IPS-18c (cell line): ENCODE measurements at regions not wholly inside any gene's neighbourhood (a gene's known extent, or its start where the extent isn't known, plus 50 kb on each side); places are given as distances from the start of the nearest gene placed in this dataset.

Experiments used
- H3K4me3 ChIP-seq: 2 replicates; pipeline ENCODE4 v1.7.0; 2013; ENCODE audit warnings: low read depth, mild to moderate bottlenecking, low read length, moderate library complexity; ENCODE audit not compliant: insufficient read depth
- H3K9me3 ChIP-seq: one replicate; pipeline ENCODE4 v1.6.1; 2013; ENCODE audit warnings: mild to moderate bottlenecking, low read length, moderate library complexity; ENCODE audit not compliant: control insufficient read depth, insufficient read depth

GRCh38 chr7:109009636-109010035, 440.0 kb downstream of the DNAJB9 start:
- H3K4me3 ChIP-seq: no peak overlapping the region
- no peaks in the 10 kb centered on the region for H3K9me3 ChIP-seq

DNA sequence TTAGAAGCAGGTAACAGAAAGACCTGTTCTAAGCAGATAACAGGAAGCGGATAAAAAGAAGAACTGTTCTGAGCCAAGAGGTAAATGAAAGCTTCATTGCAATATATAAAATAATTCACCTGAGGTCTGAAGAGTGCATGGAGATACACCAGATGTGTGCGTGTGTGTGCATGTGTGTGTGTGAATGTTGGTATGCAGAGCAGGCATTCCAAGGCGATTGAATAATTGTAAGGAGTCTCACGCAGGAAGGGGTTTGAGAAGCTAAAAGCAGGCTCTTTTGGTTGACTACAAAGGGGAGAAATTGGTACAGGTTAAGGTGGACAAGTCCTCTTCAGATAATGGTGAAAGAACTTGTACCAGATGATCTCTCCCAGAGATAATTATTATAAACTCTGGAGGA, 450.6 kb downstream of the DNAJB9 start:
- Histone ChIP-seq H3K9me3 (no peaks in the 10 kb centered on the region), H3K4me3 (no peak overlapping the region)

DNA sequence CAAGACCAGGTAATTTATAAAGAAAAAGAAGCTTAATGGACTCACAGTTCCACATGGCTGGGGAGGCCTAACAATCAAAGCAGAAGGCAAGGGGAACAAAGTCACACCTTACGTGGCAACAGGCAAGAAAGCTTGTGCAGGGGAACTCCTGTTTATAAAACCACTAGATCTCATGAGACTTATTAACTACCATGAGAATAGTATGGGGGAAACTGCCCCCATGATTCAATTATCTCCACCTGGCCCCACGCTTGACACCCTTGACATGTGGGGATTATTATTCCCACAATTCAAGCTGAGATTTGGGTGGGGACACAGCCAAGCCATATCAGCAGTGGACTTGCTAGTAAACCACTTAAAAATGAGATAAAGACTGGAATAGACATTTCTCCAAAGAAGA, 451.7 kb downstream of the DNAJB9 start:
- H3K9me3 ChIP-seq: no peaks in the 10 kb centered on the region

GRCh38 chr7:109029866-109030265, 460.2 kb downstream of the DNAJB9 start:
- H3K9me3 ChIP-seq: no peaks in the 10 kb centered on the region
- no peak overlapping the region for H3K4me3 ChIP-seq

More for the DNA sequence above, 451.7 kb downstream of the DNAJB9 start:
- H3K4me3 ChIP-seq: no peak overlapping the region

- H3K9me3 ChIP-seq: no peaks in the 10 kb centered on the region
- no peak overlapping the region for H3K4me3 ChIP-seq
These were observed 475.0 kb downstream of the DNAJB9 start for GRCh38 chr7:109044691-109045090.

DNA sequence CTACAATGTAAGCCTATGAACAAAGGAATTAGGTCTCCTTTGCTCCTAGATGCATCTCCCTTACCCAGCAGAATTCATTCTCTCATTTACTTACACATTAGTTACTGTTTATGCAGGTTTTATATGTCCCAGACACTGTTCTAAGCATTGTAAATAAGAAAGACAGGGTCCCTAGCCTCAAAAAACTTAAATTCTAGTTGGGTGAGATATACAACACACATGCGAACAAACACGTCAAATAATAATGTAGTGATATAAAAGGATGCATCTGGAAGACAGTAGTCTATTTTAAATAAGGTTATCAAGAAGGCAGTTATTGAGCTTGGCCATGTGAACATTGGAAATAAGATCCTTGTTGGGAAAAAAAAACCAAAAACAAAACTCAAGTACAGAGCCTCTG, 479.7 kb downstream of the DNAJB9 start:
- no peaks in the 10 kb centered on the region for H3K9me3 ChIP-seq

DNA sequence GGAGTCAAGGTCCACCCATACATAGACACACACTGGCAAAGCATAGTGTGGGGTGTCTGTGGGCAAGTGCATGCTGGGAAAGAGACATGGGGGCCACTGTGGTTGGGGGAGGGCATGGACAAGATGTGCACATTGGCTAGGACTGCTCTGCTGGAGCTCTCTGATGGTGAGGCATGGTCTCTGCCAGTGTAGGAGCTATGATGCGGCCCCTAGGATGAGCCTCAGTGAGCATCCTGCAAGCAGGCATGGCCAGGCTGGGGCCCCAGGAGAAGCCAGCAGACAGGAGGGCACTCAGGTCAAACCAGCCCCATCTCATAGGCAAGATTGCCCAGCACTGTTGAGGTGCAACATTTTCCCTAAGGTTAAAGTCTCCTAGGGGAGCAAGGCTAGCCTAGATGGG, 489.4 kb downstream of the DNAJB9 start:
- H3K9me3 ChIP-seq: no peaks in the 10 kb centered on the region
- H3K4me3 ChIP-seq: no peak overlapping the region

More for the DNA sequence above, 479.7 kb downstream of the DNAJB9 start:
- H3K4me3 ChIP-seq: no peak overlapping the region

DNA sequence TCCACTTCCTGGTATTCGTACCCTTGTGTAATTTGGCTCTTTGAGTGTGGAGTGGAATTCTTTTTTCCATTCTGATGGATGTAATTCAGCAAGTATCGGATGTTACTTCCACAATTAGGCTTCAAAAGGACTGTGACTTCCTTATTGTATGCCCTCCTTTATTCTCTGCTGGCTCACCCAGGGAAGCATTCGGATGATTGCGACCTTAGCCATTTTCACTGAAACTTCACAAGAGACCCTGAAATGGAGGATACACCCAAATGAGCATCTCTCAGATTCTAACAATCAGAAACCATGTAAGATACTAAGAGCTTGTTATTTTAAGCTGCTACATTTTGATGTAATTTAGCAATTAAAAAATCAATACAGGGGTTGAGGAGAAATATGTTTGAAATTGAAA, 493.1 kb downstream of the DNAJB9 start:
- Histone ChIP-seq H3K4me3 (no peak overlapping the region), H3K9me3 (no peaks in the 10 kb centered on the region)

GRCh38 chr7:109073543-109073942, 503.9 kb downstream of the DNAJB9 start:
- no peak overlapping the region for H3K4me3 ChIP-seq
- no peaks in the 10 kb centered on the region for H3K9me3 ChIP-seq

GRCh38 chr7:109076396-109076972, 506.8 kb downstream of the DNAJB9 start:
- no peak overlapping the region for H3K4me3 ChIP-seq

GRCh38 chr7:109091042-109091441, 521.4 kb downstream of the DNAJB9 start:
- Histone ChIP-seq H3K4me3 (no peak overlapping the region), H3K9me3 (no peaks in the 10 kb centered on the region)

More at GRCh38 chr7:109076396-109076972, 506.8 kb downstream of the DNAJB9 start:
- no peaks in the 10 kb centered on the region for H3K9me3 ChIP-seq

- H3K9me3 ChIP-seq: no peaks in the 10 kb centered on the region
These were observed 522.6 kb downstream of the DNAJB9 start for GRCh38 chr7:109092268-109092667.

DNA sequence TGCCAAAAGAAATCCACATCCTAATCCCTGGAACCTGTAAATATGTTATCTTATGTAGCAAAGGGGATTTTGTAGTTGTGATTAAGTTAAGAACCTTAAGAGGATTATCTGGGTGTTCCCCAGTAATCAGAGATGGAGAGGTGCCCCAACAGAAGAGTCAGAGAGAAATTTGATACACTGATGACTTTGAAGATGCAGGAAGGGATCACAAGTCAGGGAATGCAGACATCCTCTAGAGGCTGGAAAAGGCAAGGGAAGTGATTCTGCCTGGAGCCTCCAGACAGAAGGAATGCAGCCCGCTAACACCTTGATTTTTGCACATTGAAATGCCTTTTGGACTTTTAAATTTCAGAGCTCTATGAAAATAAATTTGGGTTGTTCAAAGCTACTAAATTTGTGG, 531.7 kb downstream of the DNAJB9 start:
- no peak overlapping the region for H3K4me3 ChIP-seq

More at GRCh38 chr7:109092268-109092667, 522.6 kb downstream of the DNAJB9 start:
- no peak overlapping the region for H3K4me3 ChIP-seq

GRCh38 chr7:109109558-109109957, 539.9 kb downstream of the DNAJB9 start:
- Histone ChIP-seq H3K9me3 (no peaks in the 10 kb centered on the region), H3K4me3 (no peak overlapping the region)

More for the DNA sequence above, 531.7 kb downstream of the DNAJB9 start:
- H3K9me3 ChIP-seq: no peaks in the 10 kb centered on the region

DNA sequence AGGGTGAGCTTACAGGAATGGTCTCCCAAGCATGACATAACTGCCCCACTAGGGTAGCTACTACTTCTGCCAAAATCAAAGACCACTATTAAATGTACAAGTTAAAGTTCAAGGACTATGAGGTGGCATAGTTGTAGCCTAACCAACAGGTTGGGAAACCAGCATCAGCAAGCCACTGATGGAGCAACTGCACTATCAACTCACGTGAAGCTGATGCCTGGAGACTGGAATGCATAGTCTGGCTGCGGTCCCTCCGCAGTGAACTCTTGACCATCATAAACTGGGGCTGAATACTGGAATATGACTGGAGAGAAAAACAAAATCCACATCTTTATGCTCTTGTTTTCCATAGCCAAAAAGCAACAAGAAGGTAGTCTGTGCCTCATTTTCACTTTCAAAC, 541.4 kb downstream of the DNAJB9 start:
- H3K4me3 ChIP-seq: no peak overlapping the region
- no peaks in the 10 kb centered on the region for H3K9me3 ChIP-seq

DNA sequence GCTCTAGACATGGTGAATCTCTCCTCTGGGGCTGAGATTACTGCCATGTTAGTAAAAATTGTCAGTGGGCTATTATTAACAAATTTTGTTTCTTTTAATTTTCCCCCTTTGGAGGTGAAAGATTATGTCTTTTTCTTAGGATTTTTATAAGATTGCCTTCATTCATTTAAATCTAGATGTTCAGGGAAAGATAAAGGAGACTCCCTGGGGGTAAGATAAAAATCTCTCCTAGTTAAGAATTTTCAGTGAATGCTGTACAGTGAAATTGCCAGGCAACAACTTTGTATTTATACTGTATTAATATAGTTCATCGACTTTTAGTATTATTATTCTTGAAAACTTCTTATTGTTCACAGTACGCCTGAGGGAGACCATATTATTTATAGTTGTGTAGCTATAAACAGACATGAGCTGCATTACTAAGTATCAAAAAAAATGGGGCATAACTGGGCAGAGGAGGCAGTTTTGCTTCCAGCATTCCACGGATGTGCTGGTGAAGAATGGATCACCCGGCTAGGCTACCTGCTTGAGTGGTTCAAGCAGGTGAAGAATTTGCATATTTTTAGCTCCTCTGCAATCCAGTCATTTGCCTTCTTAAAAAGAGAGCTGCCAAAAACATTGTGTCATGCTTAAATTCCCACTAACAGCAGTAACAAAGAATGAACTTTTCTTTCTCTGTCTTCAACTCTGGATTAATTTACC, 552.1 kb downstream of the DNAJB9 start:
- Histone ChIP-seq H3K4me3 (no peak overlapping the region), H3K9me3 (no peaks in the 10 kb centered on the region)

GRCh38 chr7:109125001-109125400, 555.3 kb downstream of the DNAJB9 start:
- Histone ChIP-seq H3K9me3 (no peaks in the 10 kb centered on the region), H3K4me3 (no peak overlapping the region)

DNA sequence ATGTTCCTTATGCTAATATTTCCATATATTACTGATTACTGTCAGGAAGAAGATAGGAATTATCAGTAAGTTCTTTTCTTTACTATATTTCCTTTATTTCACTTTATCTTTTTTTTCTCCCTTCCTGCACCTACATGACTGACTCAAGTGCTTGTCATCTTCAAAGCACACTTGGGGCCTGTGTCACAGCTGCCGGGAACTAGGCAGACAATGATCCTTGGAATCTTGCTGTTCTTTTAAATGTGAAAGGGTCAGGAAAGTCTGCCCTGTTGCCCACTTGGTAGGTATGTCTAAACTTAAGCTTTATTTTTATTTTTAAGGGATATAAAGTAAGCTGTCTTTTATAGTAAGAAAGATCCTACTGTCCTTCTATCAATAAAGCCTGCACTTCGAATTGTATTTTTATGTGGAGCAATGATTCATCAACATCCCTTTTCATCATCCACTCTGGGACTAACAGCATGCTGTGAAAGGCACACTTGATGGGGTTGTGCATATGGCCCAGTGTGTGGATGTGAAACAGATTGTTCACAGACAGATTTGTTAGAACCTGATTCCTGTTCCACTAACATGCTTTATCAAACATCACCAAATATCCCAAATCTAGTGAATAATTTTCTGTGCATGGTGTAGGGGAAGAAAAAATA, 556.9 kb downstream of the DNAJB9 start:
- no peak overlapping the region for H3K4me3 ChIP-seq
- no peaks in the 10 kb centered on the region for H3K9me3 ChIP-seq
